Kasumi-1 (cell line): ENCODE measurements at regions not wholly inside any gene's neighbourhood (a gene's known extent, or its start where the extent isn't known, plus 50 kb on each side); places are given as distances from the start of the nearest gene placed in this dataset.
A peak's percentile ranks its signal among the peaks of the same experiment; 100 is the strongest.
"Not testable (repeated sequence)": the region's sequence is repeated elsewhere in the genome, so short reads cannot be mapped to it uniquely, and the experiment has no call there.

Source experiments
- DNase-seq, 2 experiments: peaks; one replicate each; lab custom pipeline; 2025; lab: John Stamatoyannopoulos, UW

DNA sequence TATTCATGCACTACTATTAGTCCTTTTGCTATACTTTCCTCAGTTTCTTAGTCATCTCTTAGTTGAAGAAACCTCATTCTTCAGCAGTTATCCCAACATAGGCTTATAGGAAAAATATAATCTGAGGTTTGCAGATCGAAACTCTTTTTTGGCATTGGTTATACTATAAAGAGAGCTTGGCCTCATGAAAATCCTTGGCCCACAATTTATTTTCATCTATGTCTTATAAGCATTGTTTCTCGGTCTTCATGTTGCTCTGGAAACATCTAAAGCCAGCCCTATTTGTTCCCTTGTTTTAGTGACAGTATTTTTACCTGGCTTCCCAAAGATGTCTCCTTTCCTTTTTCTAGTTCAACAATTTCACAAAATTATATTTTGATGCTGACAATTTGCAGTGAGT is 345.1 kb upstream of the PRKCQ start:
- DNase-seq = no peak

DNA sequence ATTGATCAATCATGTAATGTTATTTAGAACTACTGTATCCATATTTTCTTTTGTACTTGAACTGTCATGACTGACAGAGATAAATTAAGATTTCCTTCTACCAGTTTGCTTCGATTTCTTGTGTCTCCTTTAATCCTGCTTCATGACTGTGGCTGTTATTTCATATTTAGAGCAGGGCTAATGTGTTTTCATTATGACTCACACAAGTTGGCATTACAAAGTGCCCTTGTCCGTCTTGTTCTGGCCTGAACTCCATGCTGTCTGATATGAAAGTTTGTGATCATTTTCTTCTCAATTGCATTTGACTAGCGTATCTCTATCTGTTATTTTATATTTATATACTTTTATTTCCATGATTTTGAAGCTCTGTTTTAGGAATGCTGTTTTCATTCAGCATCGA is 344.1 kb upstream of the PRKCQ start:
- DNase-seq = no peak

DNA sequence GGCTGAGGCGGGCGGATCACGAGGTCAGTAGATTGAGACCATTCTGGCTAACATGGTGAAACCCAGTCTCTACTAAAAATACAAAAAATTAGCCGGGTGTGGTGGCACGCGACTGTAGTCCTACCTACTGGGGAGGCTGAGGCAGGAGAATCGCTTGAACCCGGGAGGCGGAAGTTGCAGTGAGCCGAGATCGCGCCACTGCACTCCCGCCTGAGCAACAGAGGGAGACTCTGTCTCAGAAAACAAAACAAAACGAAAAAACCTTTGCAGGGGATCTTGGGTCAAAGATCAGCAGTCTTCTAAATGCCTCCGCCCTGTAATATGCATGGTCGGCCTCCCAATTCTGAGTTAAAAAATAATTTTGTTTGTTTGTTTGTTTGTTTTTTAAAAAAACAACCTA is 340.9 kb upstream of the PRKCQ start:
- DNase-seq = not testable (repeated sequence)

DNA sequence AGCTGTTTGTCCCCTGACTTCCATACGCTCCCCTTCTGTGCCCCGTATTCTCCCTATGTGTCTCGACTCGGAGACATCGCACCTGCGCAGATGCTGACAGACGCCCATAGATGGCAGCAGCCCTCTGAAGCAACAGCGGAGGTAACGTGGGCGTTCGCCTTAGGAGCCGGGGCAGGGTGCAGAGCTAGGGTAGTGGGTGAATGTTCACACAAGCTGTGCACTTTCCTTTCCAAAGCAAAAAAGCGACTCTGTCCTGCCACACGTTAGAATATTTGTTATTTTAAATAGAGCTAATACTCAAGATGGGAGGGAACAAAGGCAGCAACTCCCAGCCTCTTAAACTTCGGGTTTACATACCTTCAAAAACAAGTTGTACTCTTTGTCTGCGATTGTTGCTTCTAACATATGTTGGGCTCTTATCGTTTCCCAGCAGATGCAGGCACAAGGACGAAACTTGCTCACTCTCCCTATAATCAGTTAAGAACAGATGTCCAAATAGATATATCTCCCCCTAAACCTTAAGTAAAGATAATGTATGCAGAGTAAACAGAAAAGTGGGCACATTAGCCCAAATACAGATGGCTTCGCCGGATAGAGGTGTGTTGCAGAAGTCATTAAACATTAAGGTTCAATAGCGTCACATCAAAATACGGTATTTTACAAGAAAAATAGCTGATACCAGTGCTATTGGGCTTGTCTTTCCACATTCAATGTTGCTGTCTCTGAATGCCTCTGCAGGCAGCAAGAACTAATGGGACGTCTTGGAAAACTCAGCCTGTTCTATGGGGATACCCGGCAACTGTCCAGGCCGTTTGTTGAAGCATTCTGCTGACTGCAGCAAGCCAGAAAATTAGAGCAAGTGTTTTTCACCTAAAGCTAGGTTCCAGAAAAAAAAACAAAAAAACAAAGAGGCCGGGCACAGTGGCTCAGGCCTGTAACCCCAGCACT is 340.3 kb upstream of the PRKCQ start:
- DNase-seq = peak; percentile 95 to 96

DNA sequence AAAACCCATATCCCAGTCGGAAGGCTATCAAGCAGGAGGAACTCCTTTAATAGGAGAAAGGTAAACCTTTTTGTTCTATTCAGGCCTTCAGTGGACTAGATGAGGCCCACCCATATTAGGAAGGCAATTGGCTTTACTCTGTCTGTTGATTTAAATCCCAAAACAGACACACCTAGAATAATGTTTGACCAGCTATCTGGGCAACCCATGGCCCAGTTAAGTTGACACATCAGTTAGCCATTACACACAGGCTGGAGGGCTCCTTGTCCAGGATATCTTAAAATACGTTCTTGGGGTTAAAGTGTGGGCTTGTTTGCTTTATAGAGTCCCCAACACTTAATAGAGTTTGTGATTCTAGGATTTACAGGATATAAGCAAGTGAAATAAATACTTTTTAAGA is 339.0 kb upstream of the PRKCQ start:
- no peak for DNase-seq

DNA sequence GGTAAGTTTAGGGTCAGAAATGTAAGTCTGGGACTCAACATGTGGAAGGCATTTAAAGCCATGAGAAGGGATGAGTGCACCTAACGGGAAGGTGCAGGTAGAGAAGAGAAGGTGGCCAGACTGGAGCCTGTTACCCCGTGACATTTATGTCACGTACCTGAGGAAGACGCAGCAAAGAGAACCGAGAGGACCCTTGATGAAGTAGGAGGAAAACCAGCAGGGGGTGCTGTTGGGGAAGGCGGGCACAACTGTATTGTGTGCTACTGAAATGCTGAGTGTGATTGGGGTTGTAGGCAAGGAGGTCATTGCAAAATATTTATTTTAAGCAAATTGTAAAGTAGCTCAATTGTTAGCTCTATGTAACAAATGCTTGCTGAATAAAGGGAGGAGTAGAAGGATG is 338.2 kb upstream of the PRKCQ start:
- peak; percentile 84 to 92 for DNase-seq

DNA sequence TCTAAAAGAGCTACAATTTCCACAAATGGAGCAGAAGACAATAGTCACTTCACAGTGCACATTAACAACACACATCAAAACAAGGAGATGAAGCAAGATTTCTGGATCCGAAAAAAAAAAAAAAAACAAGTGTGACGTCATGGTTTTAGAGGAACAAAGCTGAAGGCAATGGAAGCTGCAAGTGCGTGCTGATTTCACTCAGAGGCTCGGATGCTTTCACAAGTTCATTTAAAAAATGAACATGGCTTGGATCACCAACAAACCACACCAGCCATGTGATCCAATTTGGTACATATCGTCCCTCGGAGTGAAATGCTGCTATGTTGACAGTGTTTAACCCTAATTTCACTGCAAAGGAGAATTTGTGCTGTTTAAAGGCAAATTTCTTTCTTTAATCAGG is 337.0 kb upstream of the PRKCQ start:
- DNase-seq = no peak

DNA sequence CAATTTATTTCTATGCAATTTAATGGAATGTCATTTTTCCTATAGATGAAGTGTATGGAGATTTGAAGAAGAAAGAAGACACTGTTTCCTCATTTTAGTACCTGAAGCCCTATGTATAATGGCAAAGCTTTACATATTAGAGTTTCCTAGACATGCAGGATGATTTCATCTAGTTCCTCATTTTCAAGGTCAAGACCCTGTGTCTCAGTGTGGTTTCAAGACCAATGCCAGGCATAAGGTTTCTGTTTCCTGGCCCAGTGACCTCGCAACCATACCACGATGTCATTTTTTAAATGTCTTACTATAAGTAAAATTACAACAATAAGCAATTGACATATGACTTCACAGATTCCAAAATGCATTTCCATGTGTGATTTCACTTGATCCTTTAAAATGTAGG is 336.5 kb upstream of the PRKCQ start:
- peak; percentile 91 to 95 for DNase-seq

DNA sequence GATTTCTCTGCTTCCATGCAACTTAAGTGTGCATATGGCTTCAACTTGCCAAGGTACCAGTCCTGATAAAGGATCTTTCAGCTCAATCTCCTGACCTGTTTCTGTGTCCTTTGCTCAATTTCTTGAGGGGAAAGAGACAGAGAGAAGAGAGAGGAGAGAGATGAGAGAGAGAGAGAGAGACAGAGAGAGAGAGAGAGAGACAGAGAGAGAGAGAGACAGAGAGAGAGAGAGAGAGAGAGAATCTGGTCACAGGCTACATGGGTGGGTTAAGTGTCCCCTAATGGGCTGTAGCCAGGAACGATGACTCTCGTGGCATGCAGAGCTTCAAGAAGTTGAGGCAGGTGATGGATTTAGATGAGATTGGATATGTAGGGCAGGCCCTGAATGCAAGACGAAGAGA is 335.2 kb upstream of the PRKCQ start:
- no peak for DNase-seq

DNA sequence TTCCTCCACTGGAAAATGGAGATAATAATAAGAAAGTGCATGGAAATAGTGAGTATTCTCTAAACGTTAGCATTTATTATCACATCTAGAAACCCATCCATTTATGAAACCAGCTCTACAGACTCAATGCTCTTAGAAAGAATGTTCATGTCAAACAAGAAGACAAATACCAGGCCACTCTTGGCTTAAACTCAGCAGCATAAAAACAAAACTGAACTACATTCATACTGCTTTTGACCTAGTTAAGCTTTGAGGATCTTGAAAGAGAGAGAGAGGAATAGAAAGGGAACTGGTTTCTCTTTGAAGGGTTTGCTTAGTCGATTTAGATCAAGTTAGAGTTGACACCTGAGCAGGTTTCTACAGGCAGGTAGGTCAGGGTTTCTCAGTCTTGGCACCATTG is 332.9 kb upstream of the PRKCQ start:
- no peak for DNase-seq

DNA sequence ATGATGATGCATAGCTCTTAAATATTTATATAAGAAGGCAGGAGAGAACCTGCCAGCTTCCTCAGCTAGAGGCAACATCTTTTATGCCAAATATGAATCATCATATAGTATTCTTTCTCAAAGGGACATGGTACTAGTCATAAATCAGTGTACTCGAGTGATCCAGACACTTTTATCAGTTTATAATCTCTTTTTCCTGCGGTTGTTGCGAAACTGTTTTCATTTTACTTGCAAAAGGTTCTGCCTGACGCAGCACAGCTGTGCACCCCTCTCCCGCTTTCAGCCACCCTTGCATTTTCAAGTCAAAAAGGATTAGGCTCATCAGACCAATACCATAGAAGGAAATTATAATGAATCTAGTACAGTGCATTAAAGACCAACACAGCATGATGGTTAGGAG is 332.3 kb upstream of the PRKCQ start:
- no peak for DNase-seq

DNA sequence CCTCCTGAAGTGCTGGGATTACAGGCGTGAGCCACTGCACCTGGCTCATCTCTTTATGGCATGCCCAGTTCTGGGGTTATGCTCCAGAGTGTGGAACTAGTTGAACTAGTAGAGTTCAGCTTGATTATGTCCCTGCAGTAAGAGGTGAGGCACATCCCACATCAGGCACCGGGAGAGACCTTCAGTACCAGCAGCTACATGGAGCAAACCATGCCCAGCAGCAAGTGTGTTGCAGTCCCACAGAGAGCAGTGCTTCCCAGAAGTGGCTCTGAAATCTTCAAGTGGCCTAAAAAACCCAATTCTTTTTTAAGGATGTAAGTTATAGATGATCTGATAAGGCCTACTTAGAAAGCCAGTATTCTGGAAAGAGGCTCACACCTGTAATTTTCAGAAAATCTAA is 331.9 kb upstream of the PRKCQ start:
- DNase-seq = no peak

DNA sequence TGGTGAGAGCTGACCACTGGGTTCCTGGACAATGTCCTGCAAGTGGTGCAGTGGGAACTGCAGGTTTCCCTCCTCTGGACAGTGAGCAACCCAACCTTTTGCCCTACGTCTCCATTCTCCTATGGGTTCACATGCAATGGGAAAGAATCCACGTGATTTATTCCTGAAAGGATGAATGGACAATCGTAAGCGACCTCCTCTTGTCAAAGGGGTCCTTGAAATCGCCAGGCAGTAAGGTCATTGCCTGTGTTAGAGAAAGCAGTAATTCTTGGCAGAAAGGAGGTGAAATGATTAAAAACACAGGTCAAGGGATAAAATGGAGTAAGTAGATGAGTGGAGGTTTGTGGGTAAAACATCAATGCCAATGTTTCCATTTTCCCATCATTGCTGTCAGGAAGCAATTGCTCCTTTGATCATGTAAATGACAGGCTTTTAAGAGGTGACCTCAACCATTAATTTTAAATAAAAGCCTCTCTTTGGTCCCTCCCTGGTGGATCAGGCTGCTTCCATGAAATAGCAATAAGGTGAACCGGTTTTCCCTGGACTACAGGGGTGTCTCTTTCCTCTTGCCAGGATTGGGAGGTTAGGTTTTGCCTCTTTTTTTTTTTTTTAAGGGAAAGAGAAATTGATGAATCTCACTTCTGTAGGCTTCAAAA is 330.0 kb upstream of the PRKCQ start:
- DNase-seq = no peak

DNA sequence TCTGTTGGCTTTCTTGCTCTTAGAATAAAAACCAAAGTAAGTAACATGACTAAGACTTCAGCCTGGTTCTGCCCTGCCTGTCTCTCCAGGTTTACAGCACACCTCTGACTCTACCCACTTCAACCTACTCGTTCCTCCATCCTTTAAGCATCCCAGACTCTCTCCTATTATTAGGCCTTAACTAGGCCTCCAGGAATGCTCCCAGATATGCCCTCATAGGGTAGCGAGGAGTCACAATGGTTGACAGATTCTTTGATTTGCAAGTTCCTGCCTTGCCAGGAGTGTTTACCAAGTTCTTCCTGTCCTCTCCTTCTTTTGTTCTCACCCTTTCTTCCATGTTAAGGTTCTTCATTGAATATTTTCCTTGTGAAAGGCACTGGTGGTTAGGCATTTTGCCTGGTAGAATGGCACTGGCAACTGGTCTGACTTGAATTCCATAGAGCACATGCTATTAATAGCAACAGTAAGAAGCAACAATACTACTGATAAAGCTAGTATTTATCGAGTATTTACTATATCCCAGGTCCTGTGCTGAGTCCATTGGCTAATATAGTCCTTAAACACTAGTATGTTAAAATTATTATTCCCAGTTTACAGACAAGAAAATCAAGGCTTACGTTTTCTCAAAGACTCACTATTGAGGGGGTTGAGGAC is 327.9 kb upstream of the PRKCQ start:
- no peak for DNase-seq

DNA sequence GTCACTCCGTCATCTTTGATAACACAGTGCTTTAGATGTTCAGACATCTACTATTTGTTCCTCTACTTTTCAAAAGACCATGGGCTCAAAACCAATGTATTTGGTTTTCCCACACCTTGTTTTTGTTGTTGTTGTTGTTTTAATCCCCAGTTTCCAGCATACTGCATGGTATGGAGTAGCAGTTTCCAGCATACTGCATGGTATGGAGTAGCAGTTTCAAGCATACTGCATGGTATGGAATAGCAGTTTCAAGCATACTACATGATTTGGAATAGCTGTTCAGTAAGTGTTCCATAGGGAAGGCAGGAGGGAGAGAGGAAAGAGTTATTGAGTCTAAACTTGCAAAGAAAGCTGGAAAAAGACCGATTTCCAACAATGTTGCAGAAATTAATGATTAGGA is 314.3 kb upstream of the PRKCQ start:
- no peak for DNase-seq

DNA sequence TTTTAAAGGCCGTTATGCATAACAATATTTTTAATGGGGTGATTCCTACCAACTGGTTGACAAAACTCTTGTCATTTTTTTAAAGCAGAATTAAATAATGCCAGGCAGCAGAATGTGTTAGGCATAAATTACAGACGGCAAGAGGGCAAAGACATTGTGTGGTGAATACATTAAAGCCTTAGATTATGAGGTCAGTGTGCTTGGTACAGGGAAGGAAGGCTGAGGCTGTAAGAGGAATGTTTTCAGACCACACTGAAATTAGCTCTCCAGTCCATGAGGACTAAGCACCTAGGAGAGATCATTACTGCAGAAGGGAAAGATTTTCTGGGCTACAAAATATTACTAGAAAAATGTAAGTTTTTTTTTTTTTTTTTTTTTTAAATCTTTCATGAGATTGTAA is 312.8 kb upstream of the PRKCQ start:
- DNase-seq = no peak

DNA sequence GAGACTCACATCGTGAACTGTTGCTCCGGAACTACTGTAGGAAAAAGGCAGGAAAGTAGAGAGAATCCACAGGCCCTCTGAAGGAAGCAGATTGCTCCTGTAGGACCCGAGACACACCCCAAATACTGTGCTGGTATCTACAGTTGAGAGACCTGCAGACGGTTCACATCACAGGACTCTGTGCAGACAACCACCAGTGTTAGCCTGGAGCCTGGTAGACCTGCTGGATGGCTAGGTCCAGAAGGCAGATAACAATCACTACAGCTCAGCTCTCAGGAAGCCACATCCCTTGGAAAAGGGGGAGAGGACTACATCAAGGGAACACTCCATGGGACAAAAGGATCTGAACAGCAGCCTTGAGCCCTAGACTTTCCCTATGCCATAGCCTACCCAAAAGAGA is 311.8 kb upstream of the PRKCQ start:
- no peak for DNase-seq

DNA sequence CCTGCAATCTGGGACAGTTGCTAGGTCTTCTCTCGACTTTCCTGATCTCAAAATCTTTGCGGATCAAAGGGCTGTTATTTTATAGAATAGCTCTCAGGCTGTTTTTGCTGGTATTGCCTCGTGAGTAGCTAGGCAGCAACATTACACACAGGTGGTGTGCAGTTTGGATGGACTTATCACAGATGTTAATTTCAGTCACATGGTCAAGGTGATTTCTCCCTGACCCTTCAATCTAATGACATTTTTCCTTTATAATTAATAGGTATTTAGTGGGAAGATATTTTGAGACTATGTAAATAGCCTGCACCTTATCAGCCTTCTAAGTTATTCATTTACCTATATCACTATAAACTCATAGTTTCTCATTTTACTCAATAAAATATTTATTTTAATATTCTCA is 309.6 kb upstream of the PRKCQ start:
- no peak for DNase-seq

DNA sequence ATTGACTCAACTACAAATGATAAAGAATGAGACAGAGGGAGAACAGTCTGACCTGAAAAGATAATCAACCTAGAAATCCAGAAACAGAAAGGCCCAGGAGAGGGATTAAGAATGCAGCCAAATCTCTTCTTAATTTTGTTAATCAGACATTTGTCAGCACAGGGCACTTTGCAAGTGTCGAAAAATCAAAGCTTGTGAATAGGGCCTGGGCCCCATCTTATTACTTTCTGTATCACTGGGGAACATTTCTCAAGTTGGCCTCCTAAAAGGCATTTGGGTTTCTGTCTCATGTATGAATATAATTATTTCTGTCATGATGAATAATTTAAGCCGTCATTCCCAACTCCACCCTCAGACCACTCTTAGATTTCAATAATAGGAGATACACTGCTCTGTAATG is 308.4 kb upstream of the PRKCQ start:
- DNase-seq = no peak

DNA sequence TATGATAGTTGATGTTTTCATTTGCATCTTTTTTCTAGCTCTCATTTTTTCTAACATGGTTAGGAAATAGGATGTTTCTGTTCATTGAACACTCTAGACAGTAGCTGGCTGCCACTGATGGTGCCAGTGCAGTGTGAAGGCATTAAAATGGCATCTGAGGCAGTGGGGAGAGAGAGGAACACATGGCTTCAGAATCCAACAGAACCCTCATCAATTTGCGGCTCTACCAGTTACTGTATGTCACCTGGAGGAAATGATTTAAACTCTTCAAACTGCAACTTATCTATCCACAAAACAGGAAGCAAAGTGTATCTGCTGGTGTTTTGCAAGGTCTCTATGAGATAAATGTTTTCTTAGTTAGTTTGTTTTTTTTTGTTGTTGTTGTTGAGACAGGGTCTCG is 305.2 kb upstream of the PRKCQ start:
- no peak for DNase-seq

DNA sequence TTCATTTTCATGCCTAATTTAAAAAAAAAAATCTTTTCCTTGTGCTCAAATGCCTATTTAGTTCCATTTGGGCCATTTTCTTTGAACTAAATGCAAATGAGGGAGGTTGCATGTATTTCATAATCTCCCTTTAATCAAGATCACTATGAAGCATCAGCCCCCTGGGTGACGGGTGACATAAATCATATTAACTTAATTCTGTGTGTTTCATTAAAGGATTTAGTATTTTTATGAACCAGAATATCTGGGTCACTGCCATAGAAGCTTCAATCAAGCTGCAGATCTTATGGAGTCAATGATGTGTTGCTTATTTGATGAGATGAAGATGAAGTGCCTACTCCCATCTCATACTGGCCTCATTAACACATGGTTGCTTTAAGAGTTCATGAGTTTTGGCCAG is 301.9 kb upstream of the PRKCQ start:
- DNase-seq = no peak

DNA sequence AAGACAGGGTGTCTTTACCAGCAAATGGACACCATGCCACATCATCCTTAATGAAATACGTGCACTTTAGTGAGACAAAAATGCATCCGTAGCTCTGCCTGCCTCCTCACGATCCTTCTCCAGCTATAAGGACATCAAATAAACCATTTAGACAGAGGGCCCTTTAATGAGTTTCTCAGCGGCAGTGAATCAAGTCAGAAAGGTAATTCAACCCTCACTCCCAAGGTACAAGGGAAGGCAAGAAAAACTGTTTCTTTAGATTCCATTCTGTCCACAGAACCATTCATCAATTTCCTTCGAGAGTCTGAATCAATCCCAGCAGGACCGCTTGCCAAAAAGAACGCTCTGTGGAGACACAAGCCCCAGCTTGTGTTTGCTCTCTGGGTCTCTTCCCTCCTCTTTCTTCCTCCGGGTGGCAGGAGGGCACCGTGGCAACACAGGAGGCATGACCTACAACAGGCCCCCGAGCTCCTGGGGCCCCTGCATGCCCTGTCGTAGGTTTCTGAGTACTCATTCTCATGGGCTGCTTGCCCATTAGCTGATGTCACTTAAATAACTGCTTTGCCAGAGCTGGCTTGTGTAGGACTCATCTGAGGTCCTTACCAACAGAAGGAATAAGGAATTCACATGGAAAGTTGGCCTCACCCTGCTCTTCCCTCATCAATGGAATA is 297.8 kb upstream of the PRKCQ start:
- peak; percentile 20 to 38 for DNase-seq

DNA sequence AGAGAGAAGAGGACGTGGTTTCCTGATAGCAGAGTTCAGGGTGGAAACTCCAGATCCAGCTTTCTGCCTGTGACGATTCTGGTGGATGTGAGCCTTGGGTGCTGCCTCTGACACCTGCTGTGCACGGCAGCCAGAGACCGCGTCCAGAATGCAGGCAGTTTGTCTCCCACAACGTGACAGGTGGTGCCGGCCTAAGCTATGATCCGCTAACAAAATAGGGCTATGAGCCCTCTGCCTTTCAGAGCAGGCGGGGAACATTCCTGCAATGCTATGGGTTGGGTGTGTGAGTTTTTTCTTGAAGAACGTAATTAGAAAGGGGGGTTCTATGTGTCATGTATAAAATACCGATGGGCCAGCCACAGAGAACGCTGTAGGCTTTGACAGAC is 297.3 kb upstream of the PRKCQ start:
- no peak for DNase-seq
